ENCODE measurements at regions not wholly inside any gene's neighbourhood (a gene's known extent, or its start where the extent isn't known, plus 50 kb on each side); places are given as distances from the start of the nearest gene placed in this dataset.

DNA sequence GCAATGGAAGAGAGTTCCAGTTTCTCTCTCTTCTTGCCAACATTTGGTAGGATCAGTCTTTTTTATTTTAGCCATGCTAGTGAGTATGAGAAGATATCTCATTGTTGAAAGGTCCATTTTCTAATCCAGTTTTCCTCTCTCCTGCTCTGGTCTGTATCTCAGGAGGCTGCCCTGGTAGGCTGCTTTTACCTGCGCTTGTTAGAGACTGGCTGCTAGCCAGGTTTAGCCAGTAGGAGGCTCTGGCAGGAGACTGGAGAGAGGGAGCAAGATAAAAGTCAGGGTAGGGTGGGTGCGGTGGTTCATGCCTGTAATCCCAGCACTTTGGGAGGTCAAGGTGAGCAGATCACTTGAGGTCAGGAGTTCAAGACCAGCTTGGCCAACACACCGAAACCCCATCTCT is 68.6 kb upstream of the FOXP4 start:
- no peak overlapping the region for H3K4me3 ChIP-seq (replicated peaks in 1 of 3; ENCODE audit: insufficient read depth in 1 of 3, low read depth in 1 of 3, low read length in 3 of 3)
- H3K9ac ChIP-seq (replicated peaks; ENCODE audit: extremely low read depth, insufficient read depth, low read length): no peak overlapping the region
- TF ChIP-seq GATA2 (IDR thresholded peaks at IDR 0.05; ENCODE audit: insufficient read depth, insufficient read length, low read depth, low read length) (no peak), EZH2 (IDR thresholded peaks at IDR 0.05; ENCODE audit: borderline replicate concordance, low read depth, low read length, severe bottlenecking) (no peak), CTCF (IDR thresholded peaks at IDR 0.05; ENCODE audit: extremely low read depth in 1 of 2, insufficient read depth in 1 of 2, low read depth in 1 of 2, low read length in 2 of 2) (no peak), POLR2AphosphoS5 (IDR thresholded peaks at IDR 0.05; ENCODE audit: insufficient read depth, low read depth, low read length) (no peak), FOS (IDR thresholded peaks at IDR 0.05; ENCODE audit: borderline replicate concordance, insufficient read depth, low read length) (no peak), MYC (IDR thresholded peaks at IDR 0.05; ENCODE audit: low read depth, low read length) (no peak), JUN (IDR thresholded peaks at IDR 0.05; ENCODE audit: borderline replicate concordance, insufficient read depth, insufficient read length, low read depth) (no peak), POLR2A (IDR thresholded peaks at IDR 0.05; ENCODE audit: low read depth, low read length) (no peak)
- TF ChIP-seq, protein P1, sequence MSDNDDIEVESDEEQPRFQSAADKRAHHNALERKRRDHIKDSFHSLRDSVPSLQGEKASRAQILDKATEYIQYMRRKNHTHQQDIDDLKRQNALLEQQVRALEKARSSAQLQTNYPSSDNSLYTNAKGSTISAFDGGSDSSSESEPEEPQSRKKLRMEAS (IDR thresholded peaks at IDR 0.05; ENCODE audit: insufficient read depth, insufficient read length): no peak
- H3K36me3 ChIP-seq (ENCODE audit: control insufficient read depth in 2 of 2, extremely low read depth in 1 of 2, insufficient read depth in 2 of 2, low read length in 2 of 2): no peaks in the 10 kb centered on the region
- ChIA-PET CTCF (no interaction called here), POLR2A (no interaction called here)
- H3K27ac ChIP-seq (ENCODE audit: insufficient read depth, low read depth, low read length): no peak overlapping the region
- H2AFZ ChIP-seq (ENCODE audit: low read depth, low read length): no peak overlapping the region
- H3K27me3 ChIP-seq (ENCODE audit: control insufficient read depth in 2 of 2, insufficient read depth in 2 of 2, low read length in 2 of 2): peaks cover 4 to 13% of the 10 kb centered on the region in 2 experiments
- intact Hi-C loops (cut with micrococcal nuclease): no loop called here
- FAIRE-seq: no peak
- H3K9me3 ChIP-seq (replicated peaks; ENCODE audit: control insufficient read depth, insufficient read depth, low read length): no peaks in the 10 kb centered on the region
- no peaks in the 10 kb centered on the region for H3K4me1 ChIP-seq (ENCODE audit: control insufficient read depth, extremely low read depth, insufficient read depth, low read length)
- no peaks in the 10 kb centered on the region for H4K20me1 ChIP-seq (replicated peaks; ENCODE audit: control insufficient read depth, extremely low read depth, insufficient read depth, low read length)
- no peak overlapping the region for H3K4me2 ChIP-seq (ENCODE audit: insufficient read depth, low read length)
- H3K9me1 ChIP-seq (replicated peaks; ENCODE audit: control insufficient read depth, extremely low read depth, insufficient read depth, low read length): no peaks in the 10 kb centered on the region
- DNase-seq (ENCODE audit: low read depth, low spot score): no peak
- H3K79me2 ChIP-seq (ENCODE audit: control insufficient read depth, insufficient read depth, low read length): no peaks in the 10 kb centered on the region
- dilution Hi-C loops (cut with MboI; ENCODE audit: extremely low pct_ligation_motif_present, low sequenced_read_pairs): no loop called here
- BruUV-seq (replicated peaks): no TSS peak
